ENCODE measurements at regions not wholly inside any gene's neighbourhood (a gene's known extent, or its start where the extent isn't known, plus 50 kb on each side); places are given as distances from the start of the nearest gene placed in this dataset.
"Not testable (repeated sequence)": the region's sequence is repeated elsewhere in the genome, so short reads cannot be mapped to it uniquely, and the experiment has no call there.

GRCh38 chrX:10992110-10992509, 119.0 kb upstream of the HCCS start:
- no peaks in the 10 kb centered on the region for H3K9me3 ChIP-seq (replicated peaks)
- no peaks in the 10 kb centered on the region for H3K36me3 ChIP-seq
- peaks cover 44% of the 10 kb centered on the region for H3K4me1 ChIP-seq
- H3K4me3 ChIP-seq = no peak overlapping the region
- no peak overlapping the region for H3K27ac ChIP-seq
- DNase-seq = no peak
- no peaks in the 10 kb centered on the region for H3K27me3 ChIP-seq

GRCh38 chrX:11007076-11007475, 104.1 kb upstream of the HCCS start:
- DNase-seq; H3K27me3 ChIP-seq; H3K4me1 ChIP-seq; H3K27ac ChIP-seq; H3K36me3 ChIP-seq; H3K9me3 ChIP-seq (replicated peaks); H3K4me3 ChIP-seq: not testable (repeated sequence)

GRCh38 chrX:11010476-11010875, 100.7 kb upstream of the HCCS start:
- no peak for DNase-seq
- no peak overlapping the region for H3K27ac ChIP-seq

GRCh38 chrX:11016728-11017127, 94.4 kb upstream of the HCCS start:
- Histone ChIP-seq H3K27ac (no peak overlapping the region), H3K27me3 (no peaks in the 10 kb centered on the region), H3K36me3 (no peaks in the 10 kb centered on the region), H3K4me1 (peaks cover 11% of the 10 kb centered on the region), H3K4me3 (no peak overlapping the region), H3K9me3 (replicated peaks) (0 out of 2 replicates have a peak, but pooled peaks cover 2% of the 10 kb centered on the region)
- no peak for DNase-seq

More at GRCh38 chrX:11010476-11010875, 100.7 kb upstream of the HCCS start:
- Histone ChIP-seq H3K4me1 (peaks cover 11% of the 10 kb centered on the region), H3K9me3 (replicated peaks) (no peaks in the 10 kb centered on the region; the same call in 1 of the 2 replicates), H3K4me3 (no peak overlapping the region), H3K36me3 (no peaks in the 10 kb centered on the region), H3K27me3 (no peaks in the 10 kb centered on the region)

GRCh38 chrX:11022588-11022987, 88.5 kb upstream of the HCCS start:
- not testable (repeated sequence) for DNase-seq; H3K4me3 ChIP-seq; H3K4me1 ChIP-seq; H3K9me3 ChIP-seq (replicated peaks); H3K36me3 ChIP-seq; H3K27me3 ChIP-seq; H3K27ac ChIP-seq

GRCh38 chrX:11039926-11040325, 71.2 kb upstream of the HCCS start:
- Histone ChIP-seq H3K27ac (no peak overlapping the region), H3K27me3 (no peaks in the 10 kb centered on the region), H3K9me3 (replicated peaks) (no peaks in the 10 kb centered on the region), H3K36me3 (peaks cover 3% of the 10 kb centered on the region; the same call in 1 of the 2 replicates), H3K4me1 (no peaks in the 10 kb centered on the region), H3K4me3 (no peak overlapping the region)
- no peak for DNase-seq

GRCh38 chrX:11040405-11040804, 70.7 kb upstream of the HCCS start:
- Histone ChIP-seq H3K36me3 (peaks cover 3% of the 10 kb centered on the region; the same call in 1 of the 2 replicates), H3K27ac (no peak overlapping the region), H3K4me3 (no peak overlapping the region), H3K4me1 (no peaks in the 10 kb centered on the region), H3K9me3 (replicated peaks) (no peaks in the 10 kb centered on the region), H3K27me3 (no peaks in the 10 kb centered on the region)
- no peak for DNase-seq

GRCh38 chrX:11040996-11041395, 70.1 kb upstream of the HCCS start:
- peaks cover 3% of the 10 kb centered on the region; the same call in 1 of the 2 replicates for H3K36me3 ChIP-seq
- H3K27me3 ChIP-seq = no peaks in the 10 kb centered on the region
- DNase-seq = no peak
- no peaks in the 10 kb centered on the region for H3K9me3 ChIP-seq (replicated peaks)
- no peaks in the 10 kb centered on the region for H3K4me1 ChIP-seq
- no peak overlapping the region for H3K27ac ChIP-seq
- H3K4me3 ChIP-seq = no peak overlapping the region

GRCh38 chrX:11050013-11050412, 61.1 kb upstream of the HCCS start:
- DNase-seq = peak; percentile 9 to 21
- no peaks in the 10 kb centered on the region for H3K9me3 ChIP-seq (replicated peaks)
- H3K4me3 ChIP-seq = no peak overlapping the region
- H3K27me3 ChIP-seq = no peaks in the 10 kb centered on the region
- H3K27ac ChIP-seq = no peak overlapping the region
- no peaks in the 10 kb centered on the region for H3K36me3 ChIP-seq
- H3K4me1 ChIP-seq = no peaks in the 10 kb centered on the region

GRCh38 chrX:11053351-11053750, 57.8 kb upstream of the HCCS start:
- 0 out of 2 replicates have a peak, but pooled peaks cover 3% of the 10 kb centered on the region for H3K36me3 ChIP-seq
- 0 out of 2 replicates have a peak, but pooled peaks cover 3% of the 10 kb centered on the region for H3K9me3 ChIP-seq (replicated peaks)
- no peak overlapping the region for H3K4me3 ChIP-seq
- DNase-seq = no peak
- no peaks in the 10 kb centered on the region for H3K27me3 ChIP-seq
- H3K27ac ChIP-seq = no peak overlapping the region
- H3K4me1 ChIP-seq = no peaks in the 10 kb centered on the region

- 0 out of 2 replicates have a peak, but pooled peaks cover 2% of the 10 kb centered on the region for H3K4me1 ChIP-seq
- 0 out of 2 replicates have a peak, but pooled peaks cover 3% of the 10 kb centered on the region for H3K9me3 ChIP-seq (replicated peaks)
- DNase-seq = no peak
- no peak overlapping the region for H3K27ac ChIP-seq
- H3K4me3 ChIP-seq = no peak overlapping the region
- H3K27me3 ChIP-seq = no peaks in the 10 kb centered on the region
- H3K36me3 ChIP-seq = 0 out of 2 replicates have a peak, but pooled peaks cover 3% of the 10 kb centered on the region
Measured at GRCh38 chrX:11056322-11057176, 54.6 kb upstream of the HCCS start.

- Histone ChIP-seq H3K27me3 (no peaks in the 10 kb centered on the region), H3K9me3 (replicated peaks) (0 out of 2 replicates have a peak, but pooled peaks cover 3% of the 10 kb centered on the region), H3K27ac (no peak overlapping the region), H3K36me3 (0 out of 2 replicates have a peak, but pooled peaks cover 3% of the 10 kb centered on the region), H3K4me1 (peaks cover 10% of the 10 kb centered on the region), H3K4me3 (no peak overlapping the region)
- peak in 1 of 2 experiments; percentile 16 for DNase-seq
Measured at GRCh38 chrX:11059933-11060332, 51.2 kb upstream of the HCCS start.

All from SJCRH30 (cell line).